T-helper 1 cell treated with Interleukin-12 subunit alpha and Interleukin-12 subunit beta and Interleukin-4 antibody, amounts not matched to agents 30 ng/mL and 1 ng/mL, for 36 hours (primary cell): ENCODE measurements at regions not wholly inside any gene's neighbourhood (a gene's known extent, or its start where the extent isn't known, plus 50 kb on each side); places are given as distances from the start of the nearest gene placed in this dataset.
"Not testable (repeated sequence)": the region's sequence is repeated elsewhere in the genome, so short reads cannot be mapped to it uniquely, and the experiment has no call there.

ENCODE experiments used
- intact Hi-C: fragments of 100-400 bp; cut with micrococcal nuclease; formaldehyde crosslinking; loops from one replicate; pipeline ENCODE4 v1.15.1; 2024

- intact Hi-C loops: no loop called here
Measured at GRCh38 chr7:35909870-35910357, 109.1 kb downstream of the SEPTIN7 start.

- intact Hi-C loops: not testable (repeated sequence)
Measured at GRCh38 chr7:35910621-35911020, 109.8 kb downstream of the SEPTIN7 start.

- intact Hi-C loops: not testable (repeated sequence)
Measured at GRCh38 chr7:35913350-35913749, 112.5 kb downstream of the SEPTIN7 start.

GRCh38 chr7:35914214-35914613 is 113.4 kb downstream of the SEPTIN7 start:
- intact Hi-C loops: not testable (repeated sequence)

GRCh38 chr7:35915247-35915955 is 114.5 kb downstream of the SEPTIN7 start:
- intact Hi-C loops: not testable (repeated sequence)

- intact Hi-C loops: not testable (repeated sequence)
Measured at GRCh38 chr7:35918217-35918616, 117.4 kb downstream of the SEPTIN7 start.

GRCh38 chr7:35919607-35920006 is 118.8 kb downstream of the SEPTIN7 start:
- intact Hi-C loops: not testable (repeated sequence)

- intact Hi-C loops: not testable (repeated sequence)
Measured at GRCh38 chr7:35921338-35921737, 120.5 kb downstream of the SEPTIN7 start.

- intact Hi-C loops: not testable (repeated sequence)
Measured at GRCh38 chr7:35924668-35925067, 123.8 kb downstream of the SEPTIN7 start.

- intact Hi-C loops: not testable (repeated sequence)
Measured at GRCh38 chr7:35926966-35927365, 126.1 kb downstream of the SEPTIN7 start.

- intact Hi-C loops: not testable (repeated sequence)
Measured at GRCh38 chr7:35931134-35931533, 130.3 kb downstream of the SEPTIN7 start.

- intact Hi-C loops: not testable (repeated sequence)
Measured at GRCh38 chr7:35931551-35931950, 130.7 kb downstream of the SEPTIN7 start.

- intact Hi-C loops: not testable (repeated sequence)
Measured at GRCh38 chr7:35940695-35941094, 139.8 kb downstream of the SEPTIN7 start.

GRCh38 chr7:35945621-35946020 is 144.8 kb downstream of the SEPTIN7 start:
- intact Hi-C loops: not testable (repeated sequence)

GRCh38 chr7:35955735-35956134 is 154.9 kb downstream of the SEPTIN7 start:
- intact Hi-C loops: not testable (repeated sequence)

- intact Hi-C loops: not testable (repeated sequence)
Measured at GRCh38 chr7:35956988-35957387, 156.1 kb downstream of the SEPTIN7 start.

- intact Hi-C loops: not testable (repeated sequence)
Measured at GRCh38 chr7:35961260-35961659, 160.4 kb downstream of the SEPTIN7 start.

GRCh38 chr7:35962607-35963006 is 161.8 kb downstream of the SEPTIN7 start:
- intact Hi-C loops: not testable (repeated sequence)

- intact Hi-C loops: no loop called here
Measured at GRCh38 chr7:35967366-35968139, 166.7 kb downstream of the SEPTIN7 start.

- intact Hi-C loops: no loop called here
Measured at GRCh38 chr7:35968140-35968940, 167.5 kb downstream of the SEPTIN7 start.

GRCh38 chr7:35969066-35969465 is 168.2 kb downstream of the SEPTIN7 start:
- intact Hi-C loops: no loop called here

- intact Hi-C loops: no loop called here
Measured at GRCh38 chr7:35970458-35970857, 169.6 kb downstream of the SEPTIN7 start.
